GM21723 (cell line): ENCODE measurements at regions not wholly inside any gene's neighbourhood (a gene's known extent, or its start where the extent isn't known, plus 50 kb on each side); places are given as distances from the start of the nearest gene placed in this dataset.

Experiments used
- ATAC-seq: cut with Tn5 transposase; IDR thresholded peaks from one replicate; pipeline ENCODE4 v1.9.1; 2021; ENCODE audit warnings: mild to moderate bottlenecking, moderate library complexity; ENCODE audit not compliant: unreplicated experiment

DNA sequence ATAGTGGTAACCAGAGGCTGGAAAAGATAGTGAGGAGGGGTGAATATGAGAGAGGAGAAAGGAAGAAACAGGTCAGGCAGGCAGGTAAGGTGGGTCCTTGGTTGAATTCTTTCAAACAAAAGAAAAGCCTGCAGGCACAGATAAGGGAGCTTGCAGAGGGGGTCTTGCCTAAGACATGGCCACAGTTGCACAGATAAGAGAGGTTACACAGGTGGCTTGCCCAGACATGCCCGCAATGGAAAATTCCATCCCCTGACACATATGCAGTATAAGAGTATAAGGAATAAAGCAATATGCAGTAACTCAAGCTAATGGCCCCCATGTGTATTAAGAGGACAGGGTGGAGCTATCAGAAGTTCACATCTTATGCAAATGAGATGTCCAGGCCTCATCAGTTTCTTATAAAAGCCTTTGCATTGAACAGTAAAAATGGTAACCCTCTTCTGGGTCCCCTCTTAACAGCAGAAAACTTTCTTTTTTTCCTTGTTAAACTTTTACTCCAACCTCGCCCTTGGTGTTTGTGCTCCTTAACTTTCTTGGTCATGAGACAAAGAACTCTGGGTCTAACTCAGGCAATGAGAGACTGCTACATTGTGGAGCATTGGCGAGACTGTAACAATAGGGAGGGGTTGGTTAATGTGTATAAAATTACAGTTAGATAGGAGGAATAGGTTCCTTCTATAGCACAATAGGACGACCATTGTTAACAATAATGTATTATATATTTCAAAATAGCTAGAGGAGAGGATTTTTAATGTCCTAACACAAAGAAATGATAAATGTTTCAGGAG is 764.6 kb downstream of the TSN start:
- no peak for ATAC-seq

DNA sequence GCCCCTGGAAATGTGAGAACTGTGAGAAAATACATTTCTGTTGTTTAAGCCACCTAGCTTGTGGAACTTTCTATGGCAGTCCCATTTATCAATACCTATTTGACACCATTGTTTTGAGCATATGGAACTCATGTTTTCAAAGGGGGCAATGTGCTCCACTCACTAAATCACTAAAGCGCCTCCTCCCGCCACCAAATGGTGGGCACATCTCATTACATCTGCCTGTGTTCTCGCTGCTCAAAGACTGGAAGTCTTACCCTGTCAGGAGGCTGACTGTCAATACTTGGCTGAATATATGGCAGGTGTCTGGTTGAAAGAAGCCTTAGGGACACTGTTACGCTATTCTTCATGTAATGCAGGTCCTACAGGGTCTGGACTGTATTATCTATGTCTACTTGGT is 767.7 kb downstream of the TSN start:
- ATAC-seq, result no peak

DNA sequence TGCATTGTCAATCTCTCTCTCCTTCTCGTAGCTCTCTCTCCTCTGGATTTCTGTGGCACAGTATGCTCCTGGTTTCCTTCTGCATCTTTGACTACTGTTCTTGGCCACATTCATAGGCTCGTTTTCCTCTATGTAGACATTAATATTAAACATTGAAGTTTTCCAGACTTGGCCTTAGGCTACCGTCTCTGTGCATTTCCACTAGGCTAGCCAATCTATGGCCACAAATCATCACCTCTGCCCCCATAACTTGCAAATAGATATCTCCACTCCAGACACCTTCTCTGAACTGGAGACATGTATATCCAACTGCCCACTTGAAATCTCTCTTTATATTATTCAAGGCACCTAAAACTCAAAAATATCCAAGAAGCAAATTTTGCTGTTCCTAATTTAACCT is 768.5 kb downstream of the TSN start:
- no peak for ATAC-seq

DNA sequence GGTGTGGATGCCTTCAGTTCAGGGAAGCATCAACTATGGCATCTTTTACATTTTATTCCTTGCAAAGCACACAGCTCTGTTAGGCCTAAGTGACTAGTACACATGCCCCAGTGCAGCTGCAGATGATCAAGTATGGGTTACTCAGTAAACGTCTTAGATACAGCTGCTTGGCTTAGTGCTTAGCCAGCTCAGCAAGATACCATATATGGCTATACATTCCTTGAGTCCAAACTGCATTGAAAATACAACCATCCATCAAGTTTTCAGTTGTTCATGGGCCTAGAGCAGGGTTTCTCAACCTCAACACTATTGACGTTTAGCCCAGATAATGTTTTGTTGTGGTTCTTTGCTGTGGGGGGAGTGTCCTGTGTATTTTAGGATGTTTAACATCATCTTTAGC is 769.9 kb downstream of the TSN start:
- ATAC-seq, result no peak

DNA sequence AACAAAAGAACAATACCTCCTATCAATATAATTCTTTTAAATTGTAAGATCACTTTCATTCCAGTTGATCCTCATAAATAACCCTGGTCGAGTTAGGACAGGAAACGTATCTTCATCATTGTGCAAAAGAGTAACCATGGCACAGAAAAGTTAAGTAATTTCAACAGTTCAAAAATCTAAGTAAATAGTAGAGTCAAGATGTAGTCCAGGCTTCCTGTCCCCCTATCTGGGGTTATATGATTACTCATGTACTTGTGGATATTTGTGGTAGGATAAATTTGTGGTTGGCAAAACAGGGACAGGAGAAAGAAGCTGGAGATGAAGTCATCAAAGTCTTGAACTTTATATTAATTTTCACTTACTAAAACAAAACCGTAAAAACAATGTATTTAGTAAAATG is 772.6 kb downstream of the TSN start:
- ATAC-seq, result no peak

DNA sequence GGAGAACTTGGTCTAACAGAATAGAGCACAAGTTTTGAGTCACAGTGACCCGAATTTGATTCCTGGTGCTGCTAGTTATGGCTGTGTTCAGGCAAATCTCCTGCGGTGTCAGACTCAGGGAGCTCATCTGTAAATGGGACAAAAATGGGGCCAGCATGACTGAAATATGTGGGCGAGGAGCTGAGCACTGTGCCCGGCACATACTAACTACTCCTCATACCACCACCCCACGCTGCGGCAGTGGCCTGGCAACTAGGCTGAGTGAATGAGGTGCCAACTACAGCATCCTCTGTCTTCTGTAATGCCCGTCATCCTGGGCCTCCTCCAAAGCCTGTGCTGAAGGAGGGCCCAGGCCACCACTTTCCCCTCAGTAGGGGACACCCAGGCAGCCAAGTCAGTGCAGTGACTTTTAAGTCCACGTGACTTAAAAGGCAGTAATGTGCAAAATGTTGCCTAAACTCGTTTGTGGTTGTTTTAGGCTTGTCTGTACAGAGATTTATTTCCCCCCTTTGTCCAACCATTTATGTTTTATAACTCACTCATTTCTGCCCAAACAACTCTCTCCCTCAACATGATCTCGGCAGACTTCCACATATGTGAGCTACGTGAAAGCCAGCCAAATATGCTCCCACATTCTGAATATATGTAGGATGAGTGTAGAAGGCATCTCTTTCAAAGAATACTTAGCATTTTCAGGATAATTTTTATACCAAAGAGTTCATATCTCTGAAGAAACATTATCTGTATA is 773.7 kb downstream of the TSN start:
- ATAC-seq, result no peak

DNA sequence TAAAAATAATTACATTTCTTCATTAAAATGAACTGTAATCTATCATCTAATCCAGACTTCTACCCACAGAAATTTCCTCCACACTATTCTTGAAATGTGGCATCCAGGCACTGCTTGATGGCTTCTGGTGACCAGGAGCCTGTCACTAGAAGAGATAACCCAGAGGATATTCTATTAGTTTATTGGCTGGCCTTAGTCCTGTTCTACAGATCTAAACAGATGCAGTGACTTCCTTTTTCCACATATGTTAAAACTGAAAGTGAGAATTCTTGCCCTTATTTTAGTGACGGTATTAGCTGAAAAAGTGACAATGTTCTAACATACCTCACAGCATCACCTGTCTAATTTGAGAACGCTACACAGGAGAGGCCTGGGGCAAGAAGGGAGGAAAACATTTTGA is 775.4 kb downstream of the TSN start:
- no peak for ATAC-seq

DNA sequence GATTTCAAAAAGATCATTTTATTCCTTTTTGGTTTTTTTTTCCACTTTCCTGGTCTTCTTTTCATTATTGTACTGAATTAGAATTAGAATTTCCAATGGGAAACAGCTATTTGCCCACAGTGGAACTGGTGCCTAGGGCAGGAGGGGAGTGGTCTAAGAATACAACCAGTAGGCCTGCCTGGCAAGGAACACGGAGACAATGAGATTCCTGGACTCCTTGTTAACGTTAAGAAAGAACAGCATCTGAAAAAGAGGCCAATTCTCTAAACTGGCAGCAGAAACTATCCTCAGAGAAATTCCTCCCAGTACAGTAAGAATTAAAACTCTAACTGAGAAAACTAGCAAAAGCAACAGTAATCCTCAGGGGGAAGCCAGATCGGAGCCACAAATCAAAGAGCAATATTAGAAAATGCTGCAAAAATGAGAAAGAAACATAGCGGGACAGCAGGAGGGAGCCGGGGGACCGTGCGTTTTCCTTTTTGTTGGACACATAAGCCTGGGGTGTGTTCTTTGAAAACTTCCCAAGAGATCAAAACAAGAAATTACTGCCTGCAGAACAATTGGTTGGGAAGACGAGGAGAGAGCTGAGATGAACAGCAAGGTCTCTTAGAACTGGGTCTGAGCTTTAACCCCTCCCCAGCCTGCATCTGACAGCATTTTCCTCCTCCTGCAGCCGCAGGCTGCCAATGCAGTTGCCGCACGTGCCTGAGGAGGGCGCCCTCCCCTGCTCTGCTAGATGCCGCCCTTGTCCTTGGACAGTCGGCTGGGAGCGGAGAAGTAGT is 776.0 kb downstream of the TSN start:
- no peak for ATAC-seq

DNA sequence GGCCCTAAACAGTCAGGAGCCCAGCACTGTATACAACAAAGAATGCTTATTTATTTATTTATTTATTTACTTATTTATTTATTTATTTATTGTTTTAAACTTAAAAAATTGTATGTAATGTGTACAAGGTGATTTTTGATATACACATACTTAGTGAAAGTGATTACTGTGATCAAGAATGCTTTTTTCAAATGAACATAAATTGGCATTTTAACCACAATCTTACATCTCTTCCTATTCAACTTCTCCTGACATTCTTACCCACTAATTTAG is 776.6 kb downstream of the TSN start:
- ATAC-seq, result no peak

DNA sequence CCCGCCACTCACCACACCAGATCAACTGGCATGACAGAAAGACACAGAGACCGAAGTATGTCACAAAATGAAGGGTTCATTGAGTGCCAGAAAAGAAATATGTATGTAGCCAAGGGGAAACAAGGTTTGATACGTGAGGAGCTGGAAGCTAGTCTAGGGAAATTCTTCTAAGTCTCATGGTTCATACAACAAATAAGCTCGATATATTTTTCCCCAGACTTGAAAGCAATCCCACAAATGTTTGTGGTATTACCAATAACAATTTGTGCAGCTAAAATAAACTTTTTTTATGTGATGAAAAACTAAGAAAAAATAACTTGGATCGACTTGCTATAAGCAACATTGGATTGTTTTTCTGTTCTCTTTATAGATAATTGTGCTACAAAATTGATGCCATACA is 777.0 kb downstream of the TSN start:
- no peak for ATAC-seq

DNA sequence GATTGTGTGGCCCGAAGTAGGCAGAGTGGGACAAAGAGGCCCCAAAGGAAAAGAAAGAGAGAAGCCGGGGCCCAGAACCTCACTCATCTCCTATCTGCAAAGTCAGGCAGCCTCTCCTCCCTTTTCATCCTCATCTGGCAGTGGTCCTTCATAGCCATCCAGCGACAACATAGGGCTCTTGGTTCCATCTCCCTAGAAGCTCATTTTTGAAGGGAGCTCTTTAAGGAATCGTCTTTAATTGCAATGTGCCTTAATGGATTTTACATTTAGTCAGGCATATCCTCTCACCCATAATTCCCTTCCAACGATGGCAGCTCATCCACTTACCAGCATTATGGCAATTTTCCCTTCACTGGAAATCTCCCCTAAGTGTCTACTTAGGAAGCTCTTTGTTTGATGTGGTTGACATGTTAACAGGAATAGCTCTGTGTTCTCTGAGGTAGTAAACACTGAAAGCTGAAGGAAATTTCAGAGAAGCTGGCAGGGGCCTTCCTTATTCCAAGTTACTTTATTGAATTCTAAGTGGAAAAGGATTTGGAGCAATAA is 780.6 kb downstream of the TSN start:
- no peak for ATAC-seq

DNA sequence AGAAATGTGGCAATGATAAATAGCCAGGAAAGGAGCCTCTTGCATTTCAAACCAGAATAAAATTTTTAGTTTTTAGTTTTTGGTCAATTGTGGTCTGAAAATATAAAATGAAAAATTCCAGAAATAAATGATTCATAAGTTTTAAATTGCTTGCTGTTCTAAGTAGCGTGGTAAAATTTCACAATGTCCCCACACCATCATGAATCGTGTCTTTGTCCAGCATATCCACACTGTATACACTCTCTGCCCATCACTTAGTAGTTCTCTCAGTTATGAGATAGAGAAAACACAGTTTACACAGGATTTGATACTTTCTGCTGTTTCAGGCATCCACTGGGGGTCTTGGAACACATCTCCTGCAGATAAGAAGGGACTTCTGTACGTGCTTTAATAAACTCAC is 783.9 kb downstream of the TSN start:
- ATAC-seq, result no peak

DNA sequence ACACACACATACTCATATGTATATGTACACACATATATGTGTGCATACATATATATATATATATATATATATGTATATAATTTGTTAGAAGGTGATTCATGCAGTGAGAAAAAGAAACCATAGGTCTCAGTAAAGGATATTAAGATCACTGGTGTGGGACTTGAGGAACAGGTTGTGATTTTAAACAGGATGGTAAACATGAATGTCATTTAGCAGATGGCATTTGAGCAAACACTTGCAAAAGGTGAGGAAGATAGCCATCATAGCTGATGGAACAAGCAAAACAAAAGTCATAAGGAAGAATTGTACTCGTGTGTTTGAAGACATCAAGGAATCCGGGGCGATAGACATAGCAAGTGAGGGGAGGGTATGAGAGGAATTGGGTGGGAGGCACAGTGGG is 784.5 kb downstream of the TSN start:
- no peak for ATAC-seq

DNA sequence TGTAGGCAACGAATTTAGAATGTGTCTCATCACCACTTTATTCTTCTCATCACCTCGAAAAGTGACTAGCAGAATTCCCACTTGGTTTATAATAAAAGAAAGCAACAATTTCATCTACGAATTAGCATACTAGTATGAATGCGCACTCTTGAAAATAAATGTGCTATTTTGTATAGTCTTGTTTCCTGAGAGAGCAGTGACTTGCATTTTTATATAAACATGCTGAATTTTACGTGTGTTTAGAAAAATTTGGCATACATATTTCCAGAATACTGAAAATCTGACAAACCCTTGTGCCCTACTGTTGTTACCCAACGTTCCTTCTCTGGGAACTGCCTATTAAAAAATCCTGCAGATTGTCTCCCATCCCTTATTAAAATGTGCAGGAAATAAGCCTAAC is 786.8 kb downstream of the TSN start:
- no peak for ATAC-seq

DNA sequence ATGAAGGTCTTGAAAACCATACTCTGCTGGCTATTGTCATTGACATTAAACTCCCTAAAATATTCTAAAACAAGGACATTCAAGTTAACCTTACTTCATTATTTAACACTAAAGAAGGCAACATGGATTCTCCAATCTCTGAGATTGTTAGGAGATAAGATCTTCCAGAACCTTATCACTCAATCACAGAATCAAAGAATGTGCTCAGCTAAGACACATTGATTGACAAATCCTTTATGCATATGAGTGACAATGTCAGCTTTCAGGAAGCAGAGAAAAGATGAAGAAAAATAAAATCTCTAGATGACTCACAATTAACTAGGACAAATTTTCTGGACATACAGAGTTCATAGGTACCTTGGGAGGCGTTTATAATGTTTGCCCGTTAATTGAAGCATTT is 787.2 kb downstream of the TSN start:
- no peak for ATAC-seq

DNA sequence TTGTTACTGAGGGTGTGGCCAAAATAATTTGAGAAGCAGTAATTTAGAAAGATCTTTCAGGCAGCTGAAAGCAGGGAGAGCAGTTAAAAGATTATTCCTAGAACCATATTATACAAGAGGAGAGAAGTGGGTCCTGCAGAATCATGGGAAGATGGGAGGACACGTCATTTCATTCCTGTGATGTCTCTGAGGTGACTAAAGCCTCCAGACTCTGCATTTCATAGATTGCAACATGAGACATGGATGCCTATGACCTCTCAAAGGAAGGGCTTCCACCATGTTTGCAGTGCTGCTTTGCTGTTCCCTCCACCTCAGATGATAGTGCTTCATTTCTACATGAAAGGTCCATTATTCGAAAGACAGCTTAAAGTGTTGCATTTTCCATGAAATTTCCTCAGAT is 788.4 kb downstream of the TSN start:
- no peak for ATAC-seq

DNA sequence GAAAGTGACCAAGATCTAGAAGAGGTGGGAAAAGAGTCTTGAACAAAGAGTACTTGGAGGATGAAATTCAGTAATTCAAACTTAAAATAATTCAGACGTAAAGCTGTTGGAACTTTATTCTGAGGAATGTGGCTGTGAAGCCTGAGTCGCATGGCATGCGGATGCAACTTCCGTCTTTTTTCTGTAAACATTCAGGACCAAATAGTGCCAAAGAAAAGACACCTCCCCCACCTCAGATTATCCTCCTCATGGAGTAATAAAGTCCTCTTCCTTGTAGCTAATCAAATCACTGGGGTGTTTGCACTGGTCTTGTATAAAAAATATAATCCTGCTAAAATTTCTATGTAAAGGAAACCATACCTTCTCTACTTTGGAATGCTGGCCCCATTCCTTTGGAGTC is 790.4 kb downstream of the TSN start:
- no peak for ATAC-seq

DNA sequence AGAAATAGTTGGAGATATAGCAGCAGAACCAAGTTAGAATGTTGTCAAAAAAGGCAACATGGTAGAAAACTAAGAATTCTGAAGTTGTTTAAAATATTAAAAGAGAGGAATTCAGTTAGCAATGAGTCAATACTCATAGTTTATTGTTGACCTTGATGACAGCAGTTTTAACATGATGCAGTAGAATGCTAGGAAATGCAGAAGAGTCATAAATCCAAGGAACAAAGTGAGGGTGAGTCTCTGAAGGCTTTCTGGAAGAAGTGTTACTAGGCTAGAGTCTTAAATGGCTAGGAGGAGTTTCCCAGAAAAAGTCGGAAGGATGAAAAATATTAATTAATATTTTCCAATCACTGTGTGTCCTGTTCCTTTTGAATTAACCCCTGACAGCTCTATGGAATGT is 807.3 kb downstream of the TSN start:
- no peak for ATAC-seq

DNA sequence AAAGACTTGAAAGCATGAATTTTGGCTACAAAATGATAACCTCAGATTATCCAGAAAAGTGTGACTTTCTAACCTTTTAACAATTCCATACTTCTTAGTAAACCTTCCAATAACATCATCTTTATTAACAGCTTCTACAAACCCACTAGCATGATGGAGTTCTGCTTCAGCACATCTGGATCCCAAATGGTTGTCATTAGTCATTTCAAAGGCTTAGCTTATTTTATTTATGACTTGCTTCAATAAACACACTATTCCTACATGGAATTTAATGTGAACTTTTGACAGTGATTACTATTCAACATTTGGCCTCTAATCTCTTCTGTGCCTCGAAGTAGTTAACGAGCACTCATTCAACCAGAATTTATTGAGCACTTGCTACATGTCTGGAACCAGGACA is 808.3 kb downstream of the TSN start:
- no peak for ATAC-seq

DNA sequence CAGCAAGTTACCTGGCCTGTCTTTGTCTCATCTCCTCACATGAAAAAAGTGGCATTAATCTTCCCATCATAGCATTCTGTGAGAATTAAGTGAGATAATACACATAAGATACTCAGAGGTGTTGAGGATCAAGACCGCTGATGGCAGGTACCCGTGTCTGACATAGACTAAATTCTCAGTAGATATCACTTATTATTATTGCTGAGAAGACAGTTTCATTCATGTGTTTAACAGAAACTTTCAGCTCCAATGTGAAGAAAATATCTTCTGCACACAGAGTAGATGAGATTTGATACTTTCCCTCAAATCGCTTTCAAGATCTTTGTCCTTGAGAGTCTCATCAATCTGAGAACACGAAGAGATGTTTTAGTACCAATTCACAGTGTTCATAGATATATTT is 809.4 kb downstream of the TSN start:
- no peak for ATAC-seq

DNA sequence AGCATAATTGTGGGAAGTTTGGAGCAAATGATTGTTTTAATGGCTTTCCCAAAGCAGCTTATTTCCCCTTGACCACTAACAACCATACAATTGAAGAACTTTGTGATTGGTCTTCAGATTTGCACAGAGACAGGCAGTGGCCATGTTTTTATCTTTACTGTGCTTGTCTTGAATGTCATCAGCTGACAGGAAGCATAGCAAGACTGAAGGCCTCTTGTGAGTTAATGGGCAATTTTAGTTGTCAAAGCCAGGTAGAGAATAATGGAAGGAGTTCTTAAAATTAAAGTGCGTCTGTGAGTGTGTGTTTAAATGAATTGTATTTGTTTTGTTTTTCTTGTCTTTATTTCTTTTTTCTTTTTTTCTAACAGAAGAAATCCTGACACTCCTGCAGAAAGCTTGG is 809.9 kb downstream of the TSN start:
- no peak for ATAC-seq

DNA sequence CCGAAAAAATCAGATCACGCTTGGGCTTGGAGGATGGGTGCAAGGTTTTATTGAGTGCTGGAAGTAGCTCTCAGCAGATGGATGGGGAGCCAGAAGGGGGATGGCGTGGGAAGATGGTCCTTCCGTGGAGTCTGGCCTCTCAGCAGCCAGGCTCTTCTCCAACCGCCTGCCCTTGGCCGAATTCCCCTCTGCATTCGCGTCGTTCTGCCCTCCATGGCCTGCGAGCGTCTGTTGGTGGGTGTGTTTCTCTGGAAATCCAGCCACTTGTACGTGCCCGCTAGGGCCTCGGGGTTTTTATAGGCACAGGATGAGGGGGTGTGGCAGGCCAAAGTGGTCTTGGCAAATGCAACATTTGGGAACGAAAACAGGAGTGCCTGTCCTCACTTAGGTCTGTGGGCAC is 815.2 kb downstream of the TSN start:
- ATAC-seq, result no peak
